ENCODE measurements at regions not wholly inside any gene's neighbourhood (a gene's known extent, or its start where the extent isn't known, plus 50 kb on each side); places are given as distances from the start of the nearest gene placed in this dataset.

GRCh38 chr1:36723813-36724212, 241.1 kb upstream of the CSF3R start:
- intact Hi-C loops (cut with DNase I): no loop called here
- ATAC-seq: peak in 1 of 2 donors; percentile 55
- no peak for DNase-seq

GRCh38 chr1:36722871-36723270, 240.2 kb upstream of the CSF3R start:
- intact Hi-C loops (cut with DNase I): no loop called here
- ATAC-seq: no peak
- DNase-seq: no peak

GRCh38 chr1:36721261-36721660, 238.5 kb upstream of the CSF3R start:
- DNase-seq: no peak
- intact Hi-C loops (cut with DNase I): no loop called here
- no peak for ATAC-seq

GRCh38 chr1:36717431-36717830, 234.7 kb upstream of the CSF3R start:
- DNase-seq (no peak), ATAC-seq (no peak)
- intact Hi-C loops (cut with DNase I): no loop called here

GRCh38 chr1:36715797-36716196, 233.1 kb upstream of the CSF3R start:
- intact Hi-C loops (cut with DNase I): no loop called here
- ATAC-seq (peak in 1 of 2 donors; percentile 78), DNase-seq (no peak)

GRCh38 chr1:36714301-36714700, 231.6 kb upstream of the CSF3R start:
- intact Hi-C loops (cut with DNase I): no loop called here
- DNase-seq (no peak), ATAC-seq (no peak)

GRCh38 chr1:36711480-36711879, 228.8 kb upstream of the CSF3R start:
- DNase-seq (no peak), ATAC-seq (no peak)
- intact Hi-C loops (cut with DNase I): no loop called here

GRCh38 chr1:36710951-36711350, 228.2 kb upstream of the CSF3R start:
- no peak for ATAC-seq

GRCh38 chr1:36709869-36710481, 227.3 kb upstream of the CSF3R start:
- ATAC-seq: no peak
- intact Hi-C loops (cut with DNase I): loop anchor here in 1 of 2 donors (10.0 kb wide), 2 partner anchors 135 to 725 kb away; no protein-coding TSS in a partner anchor
- DNase-seq: no peak

More at GRCh38 chr1:36710951-36711350, 228.2 kb upstream of the CSF3R start:
- DNase-seq: no peak
- intact Hi-C loops (cut with DNase I): no loop called here

GRCh38 chr1:36708587-36708986, 225.9 kb upstream of the CSF3R start:
- ATAC-seq: no peak
- DNase-seq: no peak
- intact Hi-C loops (cut with DNase I): loop anchor here in 1 of 2 donors (10.0 kb wide), 2 partner anchors 134 to 726 kb away; no protein-coding TSS in a partner anchor

GRCh38 chr1:36707221-36707620, 224.5 kb upstream of the CSF3R start:
- DNase-seq (no peak), ATAC-seq (no peak)
- intact Hi-C loops (cut with DNase I): loop anchor here in 1 of 2 donors (10.0 kb wide), 2 partner anchors 132 to 728 kb away; no protein-coding TSS in a partner anchor

GRCh38 chr1:36706416-36706815, 223.7 kb upstream of the CSF3R start:
- DNase-seq: no peak
- intact Hi-C loops (cut with DNase I): loop anchor here in 1 of 2 donors (10.0 kb wide), 2 partner anchors 132 to 728 kb away; no protein-coding TSS in a partner anchor
- ATAC-seq: no peak

- DNase-seq (no peak), ATAC-seq (no peak)
- intact Hi-C loops (cut with DNase I): loop anchor here in 1 of 2 donors (10.0 kb wide), 2 partner anchors 131 to 729 kb away; no protein-coding TSS in a partner anchor
Measured at GRCh38 chr1:36705629-36706028, 222.9 kb upstream of the CSF3R start.

GRCh38 chr1:36703526-36704208, 221.0 kb upstream of the CSF3R start:
- ATAC-seq (peak; percentile 88 to 93), DNase-seq (peak; percentile 78)
- intact Hi-C loops (cut with DNase I): loop anchor here (2.0 to 10.0 kb wide), 3 partner anchors 129 to 731 kb away; no protein-coding TSS in a partner anchor

GRCh38 chr1:36702963-36703362, 220.2 kb upstream of the CSF3R start:
- DNase-seq (no peak), ATAC-seq (no peak)
- intact Hi-C loops (cut with DNase I): loop anchor here (2.0 to 10.0 kb wide), 3 partner anchors 128 to 732 kb away; no protein-coding TSS in a partner anchor

- DNase-seq (no peak), ATAC-seq (no peak)
- intact Hi-C loops (cut with DNase I): no loop called here
Measured at GRCh38 chr1:36699113-36699911, 216.6 kb upstream of the CSF3R start.

GRCh38 chr1:36697836-36698605, 215.3 kb upstream of the CSF3R start:
- intact Hi-C loops (cut with DNase I): no loop called here
- ATAC-seq: no peak
- no peak for DNase-seq

- intact Hi-C loops (cut with DNase I): no loop called here
- DNase-seq (no peak), ATAC-seq (no peak)
Measured at GRCh38 chr1:36696261-36696940, 213.7 kb upstream of the CSF3R start.

Data from left cardiac atrium (tissue), 4 donors.